ENCODE measurements at regions not wholly inside any gene's neighbourhood (a gene's known extent, or its start where the extent isn't known, plus 50 kb on each side); places are given as distances from the start of the nearest gene placed in this dataset.

GRCh38 chr14:29042551-29042950 lies 276.0 kb downstream of the FOXG1 start:
- no peak for DNase-seq

GRCh38 chr14:29043737-29044136 lies 277.1 kb downstream of the FOXG1 start:
- DNase-seq: no peak

GRCh38 chr14:29045237-29045636 lies 278.6 kb downstream of the FOXG1 start:
- DNase-seq: no peak

GRCh38 chr14:29054119-29054518 lies 287.5 kb downstream of the FOXG1 start:
- DNase-seq: no peak

GRCh38 chr14:29056041-29056566 lies 289.5 kb downstream of the FOXG1 start:
- no peak for DNase-seq

GRCh38 chr14:29061702-29062101 lies 295.1 kb downstream of the FOXG1 start:
- no peak for DNase-seq

GRCh38 chr14:29062466-29062865 lies 295.9 kb downstream of the FOXG1 start:
- no peak for DNase-seq

- no peak for DNase-seq
These were observed 296.4 kb downstream of the FOXG1 start for GRCh38 chr14:29062976-29063375.

GRCh38 chr14:29064305-29064900 lies 297.8 kb downstream of the FOXG1 start:
- DNase-seq: no peak

- DNase-seq: no peak
These were observed 302.6 kb downstream of the FOXG1 start for GRCh38 chr14:29069228-29069627.

GRCh38 chr14:29075761-29076160 lies 309.2 kb downstream of the FOXG1 start:
- no peak for DNase-seq

- no peak for DNase-seq
These were observed 311.3 kb downstream of the FOXG1 start for GRCh38 chr14:29077916-29078315.

GRCh38 chr14:29078810-29079522 lies 312.4 kb downstream of the FOXG1 start:
- DNase-seq: no peak

- DNase-seq: no peak
These were observed 319.0 kb downstream of the FOXG1 start for GRCh38 chr14:29085546-29085945.

- DNase-seq: no peak
These were observed 323.3 kb downstream of the FOXG1 start for GRCh38 chr14:29089849-29090248.

GRCh38 chr14:29092121-29092520 lies 325.5 kb downstream of the FOXG1 start:
- no peak for DNase-seq

- DNase-seq: no peak
These were observed 330.9 kb downstream of the FOXG1 start for GRCh38 chr14:29097476-29097875.

GRCh38 chr14:29098656-29099055 lies 332.1 kb downstream of the FOXG1 start:
- no peak for DNase-seq

GRCh38 chr14:29102266-29102665 lies 335.7 kb downstream of the FOXG1 start:
- DNase-seq: no peak

- no peak for DNase-seq
These were observed 336.4 kb downstream of the FOXG1 start for GRCh38 chr14:29102996-29103395.

GRCh38 chr14:29108908-29109307 lies 342.3 kb downstream of the FOXG1 start:
- no peak for DNase-seq

- DNase-seq: no peak
These were observed 343.0 kb downstream of the FOXG1 start for GRCh38 chr14:29109589-29109988.

- DNase-seq: no peak
These were observed 345.0 kb downstream of the FOXG1 start for GRCh38 chr14:29111554-29111953.

GRCh38 chr14:29123017-29123416 lies 356.4 kb downstream of the FOXG1 start:
- no peak for DNase-seq

- DNase-seq: no peak
These were observed 359.8 kb downstream of the FOXG1 start for GRCh38 chr14:29126361-29126760.
